Heart left ventricle (tissue), 13 donors: ENCODE measurements at regions not wholly inside any gene's neighbourhood (a gene's known extent, or its start where the extent isn't known, plus 50 kb on each side); places are given as distances from the start of the nearest gene placed in this dataset.

Experiments used
- CTCF ChIP-seq, 12 donors: fragments of 200-600 bp; sonication (generic) in 4 of 12; IDR thresholded peaks; one replicate each; pipeline versions ENCODE4 v1.5.0 to v1.8.0; 2018 to 2022; ENCODE audit warnings: antibody characterized with exemption in 12 of 12, mild to moderate bottlenecking in 5 of 12
- POLR2A ChIP-seq, 2 donors: fragments of 450-650 bp; IDR thresholded peaks; one replicate each; pipeline ENCODE4 v1.6.1; 2017; ENCODE audit warnings: antibody characterized with exemption in 2 of 2, mild to moderate bottlenecking in 2 of 2, moderate library complexity in 2 of 2
- donor health status: ischemic (EF 13 %, LVEDD 7.1; RV severe dilation, severe dysfunction).
- donor health status: DM: no; HTN: yes; CAD: no.
- donor health status: DM: no; HTN: no; CAD: no.
- donor health status: ischemic (EF 25% LVEDD 6.9; RV normal size, moderate dysfunction).
- donor health status: ischemic (EF 25% LVEDD 5.7; RV mildly dilated, moderate dysfunction).
- donor health status: ischemic (EF 35%, LVEDD 5.7; RV mildly dilated, moderate dysfunction).
- donor health status: nonischemic (EF 11% LVEDD 7.7; RV severe dilation, severe dysfunction).
- donor health status: DM: yes; HTN: yes; CAD: no.
- donor health status: PGD.
- donor health status: ischemic (EF 29% LVEDD 5.4; RV normal size, mild dysfunction).
- donor health status: nonischemic (EF 23%, LVEDD 6.1; RV moderate dilation, normal function).

DNA sequence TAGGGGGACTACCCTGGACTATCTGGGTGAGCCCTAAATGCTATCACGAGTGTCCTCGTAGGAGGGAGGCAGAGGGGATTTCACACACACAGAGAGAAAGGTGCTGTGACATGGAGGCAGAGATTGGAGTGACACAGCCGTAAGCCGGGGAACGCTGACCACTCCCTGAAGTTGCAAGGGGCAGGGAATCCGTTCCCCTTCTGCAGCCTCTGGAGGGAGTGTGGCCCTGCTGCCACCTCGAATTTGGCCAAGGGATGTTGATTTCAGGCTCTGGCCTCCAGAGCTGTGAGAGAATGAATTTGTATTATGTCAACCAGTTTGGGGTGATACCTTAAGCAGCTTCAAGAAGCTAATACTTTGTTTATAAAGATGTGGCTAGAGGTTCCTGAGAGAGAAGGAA lies 137.7 kb downstream of the ACTL8 start:
- TF ChIP-seq CTCF (IDR thresholded peaks at IDR 0.05) (no peak), POLR2A (IDR thresholded peaks at IDR 0.05) (no peak)
